Ecto neural progenitor cell (in vitro differentiated cells): ENCODE measurements at regions not wholly inside any gene's neighbourhood (a gene's known extent, or its start where the extent isn't known, plus 50 kb on each side); places are given as distances from the start of the nearest gene placed in this dataset.

ENCODE experiments used
- DNase-seq: peaks from one replicate; pipeline ENCODE4 v3.0.0-alpha.2; 2018; ENCODE audit warnings: low spot score

GRCh38 chr6:105907301-105907700, 178.8 kb upstream of the PRDM1 start:
- no peak for DNase-seq

- no peak for DNase-seq
These were observed 183.6 kb upstream of the PRDM1 start for GRCh38 chr6:105902401-105903031.

DNA sequence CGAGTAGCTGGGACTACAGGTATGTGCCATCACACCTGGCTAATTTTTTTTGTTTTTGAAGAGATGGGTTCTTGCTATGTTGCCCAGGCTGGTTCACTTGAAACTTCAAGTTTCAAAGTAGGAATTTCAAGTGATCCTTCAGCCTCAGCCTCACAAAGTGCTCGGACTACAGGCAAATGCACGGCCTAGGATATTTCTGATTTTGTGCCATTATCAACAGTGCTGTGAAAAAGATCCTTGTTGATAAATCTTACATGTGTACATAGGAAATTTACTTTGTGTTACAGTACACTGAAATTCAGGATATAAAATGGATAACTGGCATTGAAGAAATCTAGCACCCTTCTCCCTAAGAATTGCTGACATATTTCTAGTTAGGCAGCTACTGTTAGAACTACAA, 184.6 kb upstream of the PRDM1 start:
- no peak for DNase-seq

- no peak for DNase-seq
These were observed 185.8 kb upstream of the PRDM1 start for GRCh38 chr6:105900125-105900937.

DNA sequence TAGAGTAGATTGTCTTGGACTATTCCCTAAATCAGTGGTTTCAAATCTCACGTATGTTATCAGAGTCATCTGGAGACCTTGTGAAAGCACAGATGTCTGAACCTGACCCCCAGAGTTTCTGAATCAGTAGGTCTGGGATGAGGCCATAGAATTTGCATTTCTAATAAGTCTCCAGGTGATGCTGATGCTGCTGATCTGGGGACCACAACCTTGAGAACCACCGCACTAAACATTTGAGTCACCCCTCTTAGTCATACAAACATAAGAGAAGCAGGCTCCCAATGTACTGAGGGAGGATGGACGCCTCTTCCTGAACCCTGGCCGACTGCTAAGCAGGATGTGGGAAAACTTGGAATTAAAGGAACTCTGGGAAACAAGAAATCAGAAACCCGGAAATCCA, 187.8 kb upstream of the PRDM1 start:
- no peak for DNase-seq

GRCh38 chr6:105897131-105897530, 189.0 kb upstream of the PRDM1 start:
- DNase-seq: no peak

DNA sequence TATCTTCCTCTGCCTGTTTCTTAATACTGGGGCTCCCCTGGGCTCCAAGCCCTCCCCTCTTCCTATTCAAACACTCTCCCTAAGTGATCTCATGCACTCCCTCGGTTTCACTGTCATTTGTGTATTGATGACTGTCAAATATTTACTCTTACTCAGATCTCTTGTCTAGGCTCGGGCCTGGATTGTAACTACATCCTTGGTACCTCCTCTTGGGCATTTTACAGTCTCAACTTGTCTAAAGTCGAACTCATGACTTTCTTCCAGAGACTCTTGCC, 189.4 kb upstream of the PRDM1 start:
- no peak for DNase-seq

GRCh38 chr6:105896052-105896820, 189.9 kb upstream of the PRDM1 start:
- DNase-seq: no peak

DNA sequence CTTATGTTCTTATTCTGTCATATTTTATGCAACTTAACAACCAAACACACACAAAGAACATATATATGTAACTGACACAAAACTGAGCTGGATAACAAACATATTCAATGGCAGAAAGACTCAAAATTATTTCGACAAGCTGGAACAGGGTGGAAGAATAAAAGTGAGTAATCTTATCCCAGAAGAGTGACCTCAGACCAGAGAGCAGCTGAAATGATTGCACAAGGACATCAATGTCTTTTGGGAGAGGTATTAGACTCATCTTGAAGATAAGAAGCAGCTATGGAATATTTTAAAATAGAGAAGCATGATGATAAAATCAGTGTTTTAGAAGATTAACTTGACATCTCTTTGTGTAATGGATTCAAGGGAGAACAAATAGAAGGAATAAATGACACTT, 191.6 kb upstream of the PRDM1 start:
- no peak for DNase-seq

DNA sequence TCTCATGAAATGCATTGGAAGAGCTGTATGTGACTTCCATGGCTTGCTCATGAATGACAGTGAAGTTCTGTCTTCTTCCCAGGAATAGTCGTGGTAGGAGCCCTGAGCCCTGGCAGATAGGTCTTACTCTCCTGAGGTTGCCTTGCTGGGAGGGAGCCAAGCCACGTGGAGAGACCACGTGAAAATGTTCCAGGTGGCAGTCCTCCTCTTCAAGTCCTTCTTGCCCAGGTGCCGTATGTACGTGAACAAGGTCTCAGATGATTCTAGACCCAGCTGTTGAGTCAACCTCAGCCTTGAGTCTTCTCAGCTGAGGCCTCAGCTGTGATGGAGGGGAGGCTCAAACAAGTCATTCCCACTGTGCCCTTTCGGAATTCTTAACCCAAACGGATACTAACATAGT, 192.4 kb upstream of the PRDM1 start:
- no peak for DNase-seq

DNA sequence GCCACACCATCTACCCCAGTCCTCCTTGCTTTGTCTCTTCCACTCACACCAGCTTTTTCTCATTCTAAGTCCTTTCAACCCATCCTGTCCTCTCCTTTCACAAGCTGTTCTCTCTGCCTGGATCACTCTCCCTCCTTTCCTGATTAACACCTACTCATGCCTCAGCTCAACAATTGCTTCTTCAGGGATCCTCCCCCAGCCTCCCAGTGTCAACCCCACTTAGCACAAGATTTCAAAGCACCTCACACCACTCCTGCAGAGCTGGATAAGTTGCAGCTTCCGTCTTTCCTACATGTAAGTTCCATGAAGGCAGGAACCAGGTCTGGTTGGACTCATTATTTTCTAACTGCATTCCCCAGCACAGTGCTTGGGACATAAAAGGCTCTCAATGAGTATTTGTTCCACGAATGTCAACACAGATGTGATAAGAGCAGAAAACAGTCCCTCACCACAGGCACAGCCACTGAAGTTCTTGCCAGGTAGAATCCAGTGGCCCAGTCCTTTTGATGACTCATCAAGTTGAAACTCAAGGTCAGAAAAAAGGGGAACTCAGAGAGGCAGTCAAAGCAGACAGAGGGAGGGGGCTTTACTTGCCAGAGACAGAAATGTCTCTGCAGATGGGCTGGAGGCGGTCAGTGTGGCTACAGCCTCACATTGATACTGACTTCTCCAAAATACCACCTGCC, 193.4 kb upstream of the PRDM1 start:
- no peak for DNase-seq

DNA sequence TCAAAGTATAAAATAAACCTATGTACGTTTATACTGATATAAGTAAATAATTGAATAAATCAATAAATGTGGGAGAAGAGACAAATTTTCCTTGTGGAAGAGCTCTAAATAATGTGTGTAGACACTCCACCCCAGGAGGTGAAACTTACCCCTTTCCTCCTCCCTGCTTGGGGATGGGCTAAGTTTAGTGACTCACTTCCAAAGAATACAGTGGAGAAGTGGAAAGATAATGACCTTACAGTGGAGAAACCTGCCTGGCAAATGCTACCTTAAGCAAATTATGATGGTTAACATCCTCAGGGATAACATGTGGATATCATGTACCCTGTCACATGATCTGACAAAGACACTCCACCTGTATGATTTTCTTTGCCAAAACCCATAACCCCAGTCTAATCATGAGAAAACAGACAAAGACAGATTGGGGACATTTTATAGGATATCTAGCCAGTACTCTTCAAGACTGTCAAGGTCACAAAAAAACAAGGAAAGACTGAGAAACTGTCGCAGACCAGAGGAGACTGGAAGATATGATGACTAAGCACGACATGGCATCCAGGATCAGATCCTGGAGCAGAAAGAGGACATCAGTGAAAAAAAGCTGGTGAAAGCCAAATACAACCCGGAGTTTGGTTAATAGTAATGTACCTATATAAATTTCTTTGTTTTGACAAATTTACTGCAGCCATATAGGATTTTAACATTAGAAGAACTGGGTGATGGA, 195.5 kb upstream of the PRDM1 start:
- no peak for DNase-seq

DNA sequence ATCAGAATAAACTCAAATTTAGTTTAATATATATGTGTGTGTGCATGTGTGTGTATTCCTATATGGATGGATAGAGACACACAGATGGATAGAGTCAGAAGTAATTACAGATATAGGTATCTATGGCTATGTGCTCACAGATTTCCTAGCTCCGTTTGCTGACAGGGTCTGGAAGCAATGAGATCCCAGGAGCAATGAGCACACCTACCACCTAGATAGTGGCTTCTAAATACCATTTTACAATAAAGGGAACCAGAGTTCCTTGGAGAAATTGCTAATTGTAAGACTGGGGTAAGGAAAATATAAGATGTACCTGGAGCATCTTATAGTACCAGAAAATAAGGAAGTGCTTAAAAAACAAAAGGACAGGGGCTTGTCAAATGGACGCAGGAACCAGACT, 196.2 kb upstream of the PRDM1 start:
- DNase-seq: no peak

DNA sequence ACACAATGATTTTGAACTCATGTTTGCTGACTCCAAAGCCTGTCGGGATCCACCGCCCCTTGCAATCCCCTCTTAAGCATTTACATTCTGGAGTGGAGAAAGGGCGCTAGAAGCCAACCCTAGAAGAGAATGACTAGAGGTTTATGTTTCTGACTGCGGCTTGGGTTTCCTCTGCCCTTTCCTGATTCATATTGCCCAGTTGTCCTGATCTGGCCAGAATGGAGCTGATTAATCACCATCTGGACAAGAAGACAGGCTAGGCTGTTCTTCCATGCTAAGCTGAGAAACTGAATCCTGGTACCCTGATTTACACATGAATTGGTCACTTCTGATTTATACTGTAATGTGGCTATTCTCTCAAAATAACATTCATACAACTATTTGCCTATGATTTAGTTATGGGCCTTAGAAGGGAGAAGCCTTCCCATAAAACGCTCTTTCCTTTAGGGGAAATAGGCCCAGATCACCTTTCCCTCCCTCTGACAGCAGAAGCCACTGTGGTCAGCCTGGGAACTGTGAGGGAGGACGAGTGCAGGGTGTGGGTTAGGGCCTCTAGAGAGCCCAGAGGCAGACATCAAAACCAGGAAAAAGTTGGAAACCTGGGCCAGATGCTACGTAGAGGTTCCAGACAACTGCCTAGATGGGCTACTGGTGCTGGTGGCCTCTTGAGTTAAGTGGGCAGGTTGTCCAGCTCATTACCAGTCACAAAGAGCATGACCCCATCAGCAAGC, 199.2 kb upstream of the PRDM1 start:
- no peak for DNase-seq

- DNase-seq: no peak
These were observed 199.9 kb upstream of the PRDM1 start for GRCh38 chr6:105886066-105886813.

DNA sequence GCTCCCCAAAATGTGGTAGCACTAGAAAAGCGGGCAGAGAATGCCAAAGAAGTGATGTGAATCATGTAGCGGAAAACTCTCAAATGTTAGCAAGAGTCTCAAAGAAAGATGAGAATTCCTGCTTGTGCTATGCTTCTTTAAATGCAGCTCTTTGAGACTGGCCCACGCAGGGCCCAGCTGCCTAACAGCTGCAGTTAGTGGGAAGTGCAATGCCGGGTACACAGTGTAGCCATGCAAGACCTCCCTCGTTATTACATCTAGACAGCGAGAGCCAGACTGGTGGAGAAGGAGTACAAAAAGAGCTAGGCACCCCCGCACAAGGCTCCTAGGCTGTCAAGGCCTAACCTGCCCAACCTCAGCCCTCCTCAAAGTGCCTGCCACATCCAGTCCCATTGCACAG, 201.7 kb upstream of the PRDM1 start:
- no peak for DNase-seq

DNA sequence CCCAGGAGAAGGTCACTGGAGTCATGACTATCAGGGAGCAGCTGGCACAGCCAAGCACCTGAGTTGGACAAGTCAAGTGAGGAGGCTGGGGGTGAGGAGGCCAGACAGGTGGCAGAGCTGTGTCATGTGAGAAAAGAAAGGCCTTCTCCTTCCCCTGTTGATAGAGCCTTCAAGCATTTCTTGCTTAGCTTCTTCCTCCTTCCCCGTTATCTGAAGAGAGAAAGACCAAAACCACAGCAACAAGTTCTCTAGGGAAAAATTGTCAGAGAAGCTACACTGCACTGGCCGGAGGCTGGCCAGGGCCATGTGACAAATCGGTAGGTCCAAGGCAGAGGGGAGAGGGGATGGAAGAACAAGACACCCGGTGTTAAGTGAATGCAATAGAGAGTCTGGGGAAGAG, 202.1 kb upstream of the PRDM1 start:
- no peak for DNase-seq

- no peak for DNase-seq
These were observed 203.3 kb upstream of the PRDM1 start for GRCh38 chr6:105882828-105883227.

DNA sequence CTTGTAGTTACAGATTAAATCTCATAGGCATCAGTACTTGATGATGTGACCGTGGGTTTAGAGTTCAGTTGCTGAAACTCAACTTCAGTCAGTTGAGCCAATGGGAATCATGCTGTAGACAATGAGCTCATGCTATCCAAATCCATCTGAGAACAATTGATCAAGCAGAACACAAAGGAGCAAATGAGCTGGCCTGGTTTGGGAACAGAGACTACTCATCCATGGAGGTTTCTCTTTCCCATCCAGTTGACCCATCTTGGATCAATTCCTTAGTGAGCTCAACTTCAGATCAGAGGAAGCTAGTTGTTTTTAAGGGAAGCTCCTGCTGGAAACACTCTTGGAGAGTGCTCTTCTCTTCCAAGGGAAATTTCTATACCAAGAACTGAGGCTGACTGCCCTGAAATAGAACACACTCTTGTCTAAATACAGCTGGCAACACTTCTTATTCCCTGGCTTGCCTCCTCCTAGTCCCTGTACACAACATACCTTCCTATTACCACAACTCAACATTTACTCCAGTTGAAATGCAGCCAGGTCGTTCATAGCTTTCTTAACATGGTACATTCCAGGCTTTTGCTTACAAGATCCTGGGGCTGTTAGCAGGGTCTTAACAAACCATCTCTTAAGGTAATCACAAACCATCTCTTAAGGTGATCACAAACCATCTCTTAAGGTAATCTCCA, 203.9 kb upstream of the PRDM1 start:
- DNase-seq: no peak

- no peak for DNase-seq
These were observed 204.5 kb upstream of the PRDM1 start for GRCh38 chr6:105881608-105882007.
